HG02798 (cell line): ENCODE measurements at regions not wholly inside any gene's neighbourhood (a gene's known extent, or its start where the extent isn't known, plus 50 kb on each side); places are given as distances from the start of the nearest gene placed in this dataset.
"Not testable (repeated sequence)": the region's sequence is repeated elsewhere in the genome, so short reads cannot be mapped to it uniquely, and the experiment has no call there.

Source experiments
- ATAC-seq: cut with Tn5 transposase; IDR thresholded peaks from one replicate; pipeline ENCODE4 v1.9.1; 2021; ENCODE audit warnings: mild to moderate bottlenecking; ENCODE audit not compliant: unreplicated experiment, poor library complexity

DNA sequence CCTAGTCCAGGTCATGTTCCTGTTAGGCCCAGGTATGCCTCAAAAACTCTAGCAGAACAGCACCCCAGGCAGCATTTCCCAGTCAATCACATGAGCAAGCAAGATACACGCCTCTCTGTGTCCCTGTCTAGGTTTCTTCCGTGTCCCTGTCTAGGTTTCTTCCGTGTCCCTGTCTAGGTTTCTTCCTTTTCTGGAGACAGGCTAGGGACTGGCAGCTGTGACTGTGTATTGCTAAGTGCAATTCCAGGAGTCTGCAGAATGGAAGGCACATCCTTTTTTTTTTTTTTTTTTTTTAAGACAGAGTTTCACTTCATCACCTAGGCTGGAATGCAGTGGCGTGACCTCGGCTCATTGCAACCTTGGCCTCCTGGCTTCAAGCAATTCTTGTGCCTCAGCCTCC lies 77.6 kb downstream of the SETD4 start:
- ATAC-seq = no peak

DNA sequence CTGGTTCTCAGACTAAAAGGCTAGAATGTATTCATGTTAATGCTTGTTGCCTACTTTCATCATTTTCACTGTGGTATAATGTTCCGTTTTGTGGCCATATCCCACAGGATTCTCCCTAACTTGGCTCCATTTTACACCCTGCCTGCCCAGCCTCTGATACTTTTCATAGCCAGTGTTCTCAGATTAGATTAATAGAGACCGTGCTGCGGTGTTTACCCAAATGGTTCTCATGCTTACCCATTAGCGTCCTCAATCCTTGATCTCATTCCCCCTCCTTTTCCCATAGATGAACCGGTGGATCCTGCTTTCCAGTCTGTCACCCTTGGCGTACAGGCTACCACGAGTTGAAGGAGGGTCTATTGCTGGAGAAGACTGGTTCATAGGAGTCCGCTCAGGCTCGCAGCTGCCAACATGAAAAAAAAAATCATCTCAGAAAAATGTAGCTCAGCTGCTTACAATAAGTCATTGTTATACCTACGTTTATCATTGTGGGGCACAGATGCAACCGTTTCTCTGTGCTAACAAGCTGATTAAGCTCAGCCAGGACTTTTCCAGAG lies 78.7 kb downstream of the SETD4 start:
- ATAC-seq = no peak

DNA sequence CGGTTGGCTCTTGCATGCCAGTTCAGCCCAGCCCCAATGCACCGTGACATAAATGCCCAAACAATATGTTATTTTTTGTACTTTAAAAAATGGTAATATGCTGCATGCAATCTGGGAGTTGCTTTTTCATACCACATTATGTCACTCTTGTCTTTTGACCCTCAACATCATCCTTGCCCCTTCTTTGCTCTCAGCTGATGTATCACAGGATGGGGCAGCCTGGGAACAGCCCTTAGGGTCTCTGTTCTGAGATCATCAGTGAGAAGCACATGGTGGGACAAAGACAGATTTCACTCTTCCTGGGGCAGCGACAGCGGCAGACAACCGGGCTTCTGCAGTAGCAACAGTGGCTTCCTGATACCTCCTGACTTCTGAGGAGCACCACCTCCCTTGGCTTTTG lies 79.5 kb downstream of the SETD4 start:
- ATAC-seq = no peak

DNA sequence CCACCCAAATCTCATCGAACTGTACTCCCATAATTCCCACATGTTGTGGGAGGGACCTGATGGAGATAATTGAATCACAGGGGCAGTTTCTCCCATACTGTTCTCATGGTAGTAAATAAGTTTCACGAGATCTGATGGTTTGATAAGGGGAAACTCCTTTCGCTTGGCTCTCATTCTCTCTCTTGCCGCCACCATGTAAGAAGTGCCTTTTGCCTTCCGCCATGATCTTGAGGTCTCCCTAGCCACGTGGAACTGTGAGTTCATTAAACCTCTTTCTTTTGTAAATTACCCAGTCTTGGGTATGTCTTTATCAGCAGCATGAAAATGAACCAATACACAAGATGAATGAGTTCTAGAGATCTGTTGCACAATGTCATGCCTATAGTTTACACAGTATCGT lies 82.5 kb downstream of the SETD4 start:
- not testable (repeated sequence) for ATAC-seq

DNA sequence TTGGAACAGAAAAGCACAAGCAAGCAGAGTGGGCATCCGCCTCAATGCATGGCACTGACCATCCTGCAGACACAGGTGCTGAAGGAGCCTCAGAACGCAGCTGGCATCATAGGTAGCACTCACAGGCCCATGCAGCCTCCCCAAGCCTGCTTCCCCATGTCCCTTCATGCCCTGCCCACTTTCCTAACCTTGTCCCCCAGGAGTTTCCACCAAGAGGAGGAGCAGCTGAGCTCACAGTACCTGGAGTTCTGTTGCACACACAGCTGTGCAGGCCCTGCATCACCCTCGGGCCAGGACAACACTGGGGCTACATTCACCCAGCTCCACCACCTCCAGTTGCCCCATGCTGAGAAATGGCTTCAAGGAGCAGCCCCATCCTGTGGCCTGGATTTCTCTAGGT lies 83.4 kb downstream of the SETD4 start:
- ATAC-seq = no peak

DNA sequence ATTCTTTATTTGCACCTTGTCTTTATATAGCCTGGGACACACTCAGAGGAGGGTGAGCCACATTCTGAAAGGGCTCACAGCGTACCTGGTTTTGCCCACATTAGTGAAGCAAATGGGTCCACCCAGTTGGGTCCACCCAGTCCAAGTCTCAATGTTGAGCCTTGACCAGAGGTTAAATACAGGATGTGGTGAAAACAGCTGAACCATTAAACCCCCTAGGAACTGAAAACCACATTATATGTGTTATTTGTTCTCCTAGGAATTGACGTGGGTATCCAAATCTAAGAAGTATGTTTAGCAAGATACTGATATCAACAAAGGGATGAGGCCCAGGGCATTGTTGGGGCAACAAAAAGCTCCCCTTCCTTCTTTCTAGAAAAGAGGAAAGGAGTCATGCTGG lies 83.8 kb downstream of the SETD4 start:
- no peak for ATAC-seq

DNA sequence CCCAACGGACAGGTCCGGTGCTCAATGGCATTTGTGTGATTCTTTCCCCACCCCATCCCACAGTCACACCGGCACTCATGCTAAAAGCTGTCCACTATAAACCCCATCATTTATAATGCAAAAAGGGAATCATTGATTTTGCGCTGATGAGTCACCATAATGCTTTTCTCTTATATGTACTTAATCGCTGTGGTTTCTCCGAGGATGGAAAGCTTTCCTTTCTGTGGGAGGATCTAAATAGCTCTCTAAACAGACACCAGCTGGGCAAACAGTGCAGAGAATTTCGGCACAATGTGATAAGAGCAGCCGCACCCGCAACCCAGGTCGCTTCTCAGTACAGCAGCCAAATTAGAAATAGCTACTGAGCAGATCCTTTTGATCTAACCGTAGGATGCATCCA lies 85.6 kb downstream of the SETD4 start:
- no peak for ATAC-seq

DNA sequence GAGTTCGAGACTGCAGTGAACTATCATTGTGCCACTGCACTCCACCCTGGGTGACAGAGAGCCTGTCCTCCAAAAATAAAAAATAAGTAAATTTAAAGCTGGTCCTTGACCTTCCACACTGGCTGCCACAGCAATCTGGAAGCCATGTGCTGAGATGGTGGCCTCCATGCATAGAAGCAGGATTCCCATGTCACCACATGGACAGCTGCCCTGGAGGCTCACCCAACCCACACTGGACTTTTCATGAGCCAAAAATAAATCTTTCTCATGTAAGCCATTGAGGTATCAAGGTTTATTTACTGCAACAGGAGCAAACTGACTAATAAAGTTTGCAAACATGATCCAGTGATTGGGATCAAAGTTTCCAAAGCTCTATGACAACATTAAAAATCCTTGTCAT lies 88.5 kb downstream of the SETD4 start:
- ATAC-seq = no peak

DNA sequence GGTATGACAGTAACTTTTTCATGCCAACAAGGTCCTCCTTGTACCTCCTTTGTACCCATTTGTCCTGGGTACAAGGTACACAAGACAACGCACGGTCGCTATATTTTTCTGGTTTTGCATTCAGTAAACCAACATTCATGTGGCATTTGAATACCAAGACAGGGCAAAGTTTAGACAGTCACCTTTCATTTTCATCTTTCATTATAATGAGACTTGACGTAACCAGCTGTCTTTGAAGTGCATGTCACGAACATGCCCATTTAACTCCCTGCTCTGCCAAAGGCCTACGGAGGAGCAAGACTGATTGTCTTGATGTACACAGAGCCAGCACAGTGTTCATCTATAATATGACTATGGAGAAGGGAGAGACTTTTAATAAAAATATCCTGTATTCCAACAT lies 91.0 kb downstream of the SETD4 start:
- ATAC-seq = no peak

DNA sequence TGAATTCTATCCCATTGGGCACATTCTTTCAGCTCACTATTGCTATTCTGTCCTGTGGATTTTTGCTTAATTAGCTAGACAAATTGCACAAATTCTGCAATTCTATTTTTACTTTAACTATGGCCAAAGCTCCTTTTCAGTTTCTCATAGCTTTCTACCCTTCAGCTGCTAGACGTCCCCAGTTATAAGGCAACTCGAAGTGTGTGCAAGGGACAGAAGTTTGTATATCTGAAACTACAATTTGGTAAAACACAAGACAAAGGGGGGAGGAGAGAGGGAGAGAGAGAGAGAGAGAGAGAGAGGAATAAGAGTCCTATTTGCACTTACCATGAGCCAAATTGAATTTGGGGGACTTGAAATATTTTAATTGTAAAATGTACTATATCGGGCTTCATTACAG lies 91.8 kb downstream of the SETD4 start:
- no peak for ATAC-seq

DNA sequence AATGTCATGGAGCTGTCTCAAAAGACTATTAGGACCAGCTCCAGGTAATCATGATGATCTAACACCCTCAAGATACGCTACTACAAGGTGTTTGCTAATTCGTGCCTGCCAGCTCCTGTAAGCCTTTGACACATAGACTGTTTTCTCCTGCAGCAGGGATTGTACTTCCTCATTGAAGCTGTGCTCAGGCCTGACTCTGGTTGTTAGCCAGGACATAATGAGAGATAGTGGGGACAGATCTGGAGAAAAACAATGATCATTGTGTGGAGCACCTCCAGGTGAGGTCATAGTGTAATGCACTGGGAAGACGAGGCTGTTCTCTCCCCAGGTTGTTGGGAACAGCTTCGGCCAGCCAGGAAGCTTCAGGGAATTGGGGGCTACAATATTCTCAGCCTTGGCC lies 94.6 kb downstream of the SETD4 start:
- ATAC-seq = no peak

DNA sequence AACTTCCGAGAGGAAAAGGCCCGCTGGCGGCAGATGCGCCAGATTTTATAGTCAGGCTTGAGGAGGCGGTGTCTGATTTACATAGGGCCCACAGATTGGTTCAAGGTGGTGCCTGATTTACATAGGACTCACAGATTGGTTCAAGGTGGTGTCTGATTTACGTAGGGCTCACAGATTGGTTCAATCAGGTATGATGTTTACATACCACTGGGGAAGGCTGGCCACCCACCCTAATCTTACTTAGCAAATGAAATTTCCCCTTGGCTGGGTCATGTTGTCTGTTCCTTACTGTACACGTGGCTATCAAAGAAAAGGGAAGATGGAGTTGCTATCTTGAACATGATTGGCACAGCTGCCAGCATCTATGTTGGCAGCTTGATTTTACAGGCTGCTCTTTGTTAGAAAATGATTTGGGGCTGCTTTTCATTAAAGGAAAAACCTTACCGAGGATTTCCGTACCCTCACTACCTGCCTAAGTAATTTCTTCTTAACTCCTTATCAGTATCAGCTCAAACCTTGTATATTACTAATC lies 96.3 kb downstream of the SETD4 start:
- no peak for ATAC-seq

DNA sequence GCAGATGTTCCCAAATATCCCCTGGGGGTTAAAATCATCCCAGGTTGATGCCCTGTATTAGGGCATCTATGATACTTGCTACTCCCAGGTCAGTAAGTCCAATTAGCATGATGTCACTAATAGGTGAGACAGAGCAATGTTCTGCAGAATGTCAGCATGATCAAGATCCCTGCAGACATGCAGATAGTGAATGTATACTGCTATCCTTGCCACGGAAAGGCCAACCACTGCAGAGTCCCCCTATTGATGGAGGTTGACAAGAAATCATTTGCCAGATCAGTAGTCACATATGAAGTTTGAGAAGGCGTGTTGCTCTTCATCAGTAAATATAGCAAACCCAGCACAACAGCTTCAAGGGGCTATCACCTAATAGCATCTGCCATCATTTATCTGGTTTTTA lies 97.4 kb downstream of the SETD4 start:
- no peak for ATAC-seq

DNA sequence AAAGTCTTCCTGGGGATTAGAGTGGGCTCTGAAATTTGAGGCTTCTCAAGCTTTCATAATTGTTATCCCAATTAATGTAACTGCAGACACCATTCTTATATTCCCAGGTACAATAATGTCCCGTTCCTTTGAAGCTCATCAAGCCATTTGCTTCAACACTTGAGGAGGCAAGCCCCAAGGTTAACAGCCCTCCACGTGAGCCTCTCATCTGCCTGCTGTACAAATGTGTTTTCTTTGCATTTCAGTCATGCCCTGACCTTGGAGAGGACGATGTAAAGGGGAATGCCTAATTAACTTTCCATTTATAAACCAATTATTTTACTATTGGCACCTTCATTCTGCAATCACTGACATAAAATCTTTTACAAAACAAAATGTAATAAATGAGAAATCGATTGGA lies 106.3 kb downstream of the SETD4 start:
- no peak for ATAC-seq

DNA sequence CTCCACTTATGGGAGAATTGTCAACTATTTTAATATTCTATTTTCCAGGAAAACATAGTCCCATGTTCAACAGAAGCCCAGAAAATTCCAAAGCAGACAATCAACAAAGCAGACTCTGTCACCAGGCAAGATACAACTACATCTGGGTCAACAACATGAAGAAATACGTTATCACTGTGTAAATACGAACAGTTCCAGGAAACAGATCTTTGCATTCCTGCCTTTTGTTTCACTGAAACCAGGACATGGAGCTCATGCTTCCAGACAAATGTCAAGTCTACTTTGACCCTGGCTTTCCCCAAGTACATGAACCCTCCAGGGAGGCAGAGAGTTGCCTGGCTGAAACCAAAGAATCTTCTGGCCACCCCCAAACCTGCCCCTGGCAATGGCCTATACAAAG lies 106.7 kb downstream of the SETD4 start:
- ATAC-seq = no peak

DNA sequence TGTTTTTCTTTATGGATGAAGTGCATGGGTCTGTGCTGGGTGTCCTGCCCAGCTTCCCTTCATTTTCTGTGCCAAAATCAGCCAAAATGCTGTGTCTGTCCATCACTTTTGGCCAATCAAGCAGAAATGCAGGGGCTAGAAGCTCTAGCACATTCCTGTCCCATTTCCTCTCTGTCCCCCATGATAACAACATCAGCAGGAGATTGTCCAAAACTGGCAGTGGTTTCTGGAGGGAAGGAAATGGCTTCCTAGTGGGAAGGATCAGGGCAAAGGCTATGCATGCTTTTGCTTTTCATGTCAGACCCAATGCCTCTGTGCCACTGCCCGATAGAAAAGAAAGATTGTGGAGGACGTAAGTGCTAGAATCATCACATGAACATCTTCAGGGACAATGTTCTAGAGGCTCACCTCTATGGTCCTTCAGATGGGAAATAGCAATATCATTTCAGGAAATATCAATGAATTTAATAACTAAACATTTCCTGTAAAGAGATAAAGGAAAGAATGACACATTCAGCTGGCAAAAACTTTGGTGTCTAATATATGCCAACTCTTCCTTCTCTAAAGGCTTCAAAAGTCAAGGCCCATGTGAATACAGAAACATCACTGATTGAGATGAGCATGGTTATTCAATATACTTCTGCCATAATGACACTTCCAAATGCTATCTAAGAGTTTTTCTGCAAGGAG lies 107.5 kb downstream of the SETD4 start:
- no peak for ATAC-seq

DNA sequence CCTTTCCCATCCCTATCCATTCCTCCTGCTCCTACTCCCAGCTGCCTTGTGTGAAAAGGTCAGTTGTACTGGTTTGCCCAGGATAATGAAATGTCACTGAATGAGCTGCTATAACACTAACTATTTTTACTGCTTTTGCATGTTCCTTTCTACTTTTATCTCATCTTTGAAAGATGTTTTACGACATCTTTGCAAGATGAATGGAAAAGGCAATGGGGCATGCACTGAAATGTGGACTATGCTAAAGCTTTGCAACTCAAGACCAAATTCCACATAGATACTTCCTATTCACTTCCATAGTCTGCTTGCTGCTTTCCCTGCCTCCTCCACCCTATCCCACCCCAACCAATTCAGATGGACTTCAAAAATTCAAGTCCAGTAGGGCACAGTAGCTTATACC lies 111.3 kb downstream of the SETD4 start:
- ATAC-seq = no peak

DNA sequence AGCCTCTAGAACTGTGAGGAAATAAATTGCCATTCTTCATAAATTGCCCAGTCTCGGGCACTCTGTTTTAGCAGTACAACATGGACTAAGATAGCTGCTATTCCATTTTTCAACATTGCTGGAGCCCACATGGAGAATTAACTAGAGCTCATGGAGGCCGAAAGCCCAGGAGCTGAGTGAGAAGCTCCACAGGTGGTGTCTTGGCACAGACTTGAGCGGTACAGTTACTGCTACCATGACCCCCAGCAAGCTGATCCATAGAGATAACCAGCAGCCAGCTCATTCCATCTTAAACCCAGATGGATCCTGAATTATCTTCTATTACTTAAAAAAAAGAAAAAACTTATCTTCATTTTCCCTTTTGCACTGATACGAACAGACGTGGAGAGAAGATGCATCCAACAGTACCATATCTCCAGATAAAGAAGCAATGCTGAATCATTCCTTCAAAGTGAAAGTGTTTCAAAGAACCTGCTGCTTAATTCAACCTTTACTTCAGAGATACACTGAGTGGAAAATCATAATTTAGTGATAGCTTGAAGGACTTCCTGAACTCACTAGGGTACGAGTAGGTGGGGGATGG lies 115.1 kb downstream of the SETD4 start:
- ATAC-seq = no peak

DNA sequence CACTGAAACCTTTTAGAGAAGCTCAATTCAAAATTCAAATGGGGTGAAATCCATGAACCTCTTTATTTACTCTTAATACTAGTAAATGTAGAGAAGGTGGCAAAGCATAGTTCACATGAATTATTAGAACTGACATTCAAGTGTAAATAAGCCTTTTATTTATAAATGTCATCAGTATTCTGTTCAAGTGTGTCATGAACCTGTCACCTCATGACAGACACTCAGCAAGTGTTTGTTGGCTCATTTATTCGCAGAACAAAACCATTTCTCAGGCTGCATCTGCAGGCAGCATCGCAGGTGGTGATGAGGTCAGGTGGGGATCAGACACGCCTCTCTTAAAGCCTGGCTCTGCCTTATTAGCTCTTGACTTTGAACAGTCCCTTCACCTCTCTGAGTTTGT lies 116.6 kb downstream of the SETD4 start:
- ATAC-seq = no peak

DNA sequence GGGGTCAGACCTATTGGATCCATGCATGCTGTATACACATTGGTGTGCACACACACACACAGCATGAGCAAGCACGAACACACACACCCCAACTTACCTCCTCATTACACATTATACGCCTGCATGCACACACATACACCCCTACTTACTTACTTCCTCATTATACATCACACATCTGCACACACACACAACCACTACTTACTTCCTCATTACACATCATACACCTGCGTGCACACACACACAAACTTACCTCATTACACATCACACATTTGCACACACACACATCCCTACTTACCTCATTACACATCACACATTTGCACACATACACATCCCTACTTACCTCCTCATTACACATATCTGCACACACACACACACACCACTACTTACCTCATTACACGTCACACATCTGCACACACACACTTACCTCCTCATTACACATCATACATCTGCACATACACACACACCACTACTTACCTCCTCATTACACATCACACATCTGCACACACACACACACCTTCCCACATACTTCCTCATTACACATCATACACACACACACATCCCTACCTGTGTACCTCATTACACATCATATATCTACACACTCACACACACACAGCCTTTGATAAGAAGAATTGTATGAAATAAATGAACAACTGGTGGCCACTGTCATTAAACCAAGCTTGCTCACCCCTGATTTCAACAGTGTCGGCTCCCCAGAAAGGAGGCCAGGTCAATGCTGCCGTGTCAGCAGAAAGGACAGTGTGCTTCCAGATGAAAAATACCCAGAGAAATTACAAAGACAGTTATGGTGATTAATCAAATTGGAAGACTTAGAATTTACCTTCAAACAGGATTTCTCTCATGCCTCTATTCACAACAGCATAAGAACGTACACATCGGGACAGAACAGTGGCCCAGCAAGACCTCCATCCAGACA lies 117.8 kb downstream of the SETD4 start:
- ATAC-seq = no peak
